ENCODE measurements at regions not wholly inside any gene's neighbourhood (a gene's known extent, or its start where the extent isn't known, plus 50 kb on each side); places are given as distances from the start of the nearest gene placed in this dataset.

DNA sequence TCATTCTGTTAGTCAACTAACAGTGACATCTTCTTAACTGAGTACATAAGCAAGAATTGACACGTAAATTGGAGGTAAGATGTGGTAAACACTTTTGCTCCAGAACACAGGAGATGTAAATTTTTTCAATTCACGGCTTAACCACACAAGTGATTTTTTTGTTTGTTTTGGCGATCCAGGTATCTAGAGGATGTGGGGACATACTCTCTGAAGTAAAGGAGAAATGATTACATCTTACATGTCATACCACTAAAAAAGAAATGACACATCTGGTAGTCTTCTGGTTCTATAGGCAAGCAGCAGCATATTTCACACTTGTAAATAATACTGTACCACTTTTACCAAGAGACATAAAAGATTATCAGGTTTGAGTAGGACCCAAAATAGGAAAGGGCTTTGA, 200.3 kb upstream of the ZWINT start:
- TF ChIP-seq, protein P1, sequence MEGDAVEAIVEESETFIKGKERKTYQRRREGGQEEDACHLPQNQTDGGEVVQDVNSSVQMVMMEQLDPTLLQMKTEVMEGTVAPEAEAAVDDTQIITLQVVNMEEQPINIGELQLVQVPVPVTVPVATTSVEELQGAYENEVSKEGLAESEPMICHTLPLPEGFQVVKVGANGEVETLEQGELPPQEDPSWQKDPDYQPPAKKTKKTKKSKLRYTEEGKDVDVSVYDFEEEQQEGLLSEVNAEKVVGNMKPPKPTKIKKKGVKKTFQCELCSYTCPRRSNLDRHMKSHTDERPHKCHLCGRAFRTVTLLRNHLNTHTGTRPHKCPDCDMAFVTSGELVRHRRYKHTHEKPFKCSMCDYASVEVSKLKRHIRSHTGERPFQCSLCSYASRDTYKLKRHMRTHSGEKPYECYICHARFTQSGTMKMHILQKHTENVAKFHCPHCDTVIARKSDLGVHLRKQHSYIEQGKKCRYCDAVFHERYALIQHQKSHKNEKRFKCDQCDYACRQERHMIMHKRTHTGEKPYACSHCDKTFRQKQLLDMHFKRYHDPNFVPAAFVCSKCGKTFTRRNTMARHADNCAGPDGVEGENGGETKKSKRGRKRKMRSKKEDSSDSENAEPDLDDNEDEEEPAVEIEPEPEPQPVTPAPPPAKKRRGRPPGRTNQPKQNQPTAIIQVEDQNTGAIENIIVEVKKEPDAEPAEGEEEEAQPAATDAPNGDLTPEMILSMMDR (IDR thresholded peaks at IDR 0.05) = no peak
- TF ChIP-seq, protein P2, sequence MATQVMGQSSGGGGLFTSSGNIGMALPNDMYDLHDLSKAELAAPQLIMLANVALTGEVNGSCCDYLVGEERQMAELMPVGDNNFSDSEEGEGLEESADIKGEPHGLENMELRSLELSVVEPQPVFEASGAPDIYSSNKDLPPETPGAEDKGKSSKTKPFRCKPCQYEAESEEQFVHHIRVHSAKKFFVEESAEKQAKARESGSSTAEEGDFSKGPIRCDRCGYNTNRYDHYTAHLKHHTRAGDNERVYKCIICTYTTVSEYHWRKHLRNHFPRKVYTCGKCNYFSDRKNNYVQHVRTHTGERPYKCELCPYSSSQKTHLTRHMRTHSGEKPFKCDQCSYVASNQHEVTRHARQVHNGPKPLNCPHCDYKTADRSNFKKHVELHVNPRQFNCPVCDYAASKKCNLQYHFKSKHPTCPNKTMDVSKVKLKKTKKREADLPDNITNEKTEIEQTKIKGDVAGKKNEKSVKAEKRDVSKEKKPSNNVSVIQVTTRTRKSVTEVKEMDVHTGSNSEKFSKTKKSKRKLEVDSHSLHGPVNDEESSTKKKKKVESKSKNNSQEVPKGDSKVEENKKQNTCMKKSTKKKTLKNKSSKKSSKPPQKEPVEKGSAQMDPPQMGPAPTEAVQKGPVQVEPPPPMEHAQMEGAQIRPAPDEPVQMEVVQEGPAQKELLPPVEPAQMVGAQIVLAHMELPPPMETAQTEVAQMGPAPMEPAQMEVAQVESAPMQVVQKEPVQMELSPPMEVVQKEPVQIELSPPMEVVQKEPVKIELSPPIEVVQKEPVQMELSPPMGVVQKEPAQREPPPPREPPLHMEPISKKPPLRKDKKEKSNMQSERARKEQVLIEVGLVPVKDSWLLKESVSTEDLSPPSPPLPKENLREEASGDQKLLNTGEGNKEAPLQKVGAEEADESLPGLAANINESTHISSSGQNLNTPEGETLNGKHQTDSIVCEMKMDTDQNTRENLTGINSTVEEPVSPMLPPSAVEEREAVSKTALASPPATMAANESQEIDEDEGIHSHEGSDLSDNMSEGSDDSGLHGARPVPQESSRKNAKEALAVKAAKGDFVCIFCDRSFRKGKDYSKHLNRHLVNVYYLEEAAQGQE (IDR thresholded peaks at IDR 0.05; ENCODE audit: insufficient read depth in 1 of 2, low read depth in 2 of 2, low read length in 1 of 2) = no peak
- no peak for TF ChIP-seq TCF7L2 (IDR thresholded peaks at IDR 0.05; ENCODE audit: low read depth, low read length)
- TF ChIP-seq SIN3A (IDR thresholded peaks at IDR 0.05; ENCODE audit: borderline replicate concordance, insufficient read depth, low read depth, low read length) = no peak
- TF ChIP-seq POLR2AphosphoS5 (IDR thresholded peaks at IDR 0.05; ENCODE audit: low read depth, low read length) = no peak

All from Panc1 (cell line).